LoVo (cell line): ENCODE measurements at regions not wholly inside any gene's neighbourhood (a gene's known extent, or its start where the extent isn't known, plus 50 kb on each side); places are given as distances from the start of the nearest gene placed in this dataset.

Source experiments
- DNase-seq: peaks from one replicate; pipeline ENCODE4 v3.0.0-alpha.2; 2016; ENCODE audit warnings: low spot score

DNA sequence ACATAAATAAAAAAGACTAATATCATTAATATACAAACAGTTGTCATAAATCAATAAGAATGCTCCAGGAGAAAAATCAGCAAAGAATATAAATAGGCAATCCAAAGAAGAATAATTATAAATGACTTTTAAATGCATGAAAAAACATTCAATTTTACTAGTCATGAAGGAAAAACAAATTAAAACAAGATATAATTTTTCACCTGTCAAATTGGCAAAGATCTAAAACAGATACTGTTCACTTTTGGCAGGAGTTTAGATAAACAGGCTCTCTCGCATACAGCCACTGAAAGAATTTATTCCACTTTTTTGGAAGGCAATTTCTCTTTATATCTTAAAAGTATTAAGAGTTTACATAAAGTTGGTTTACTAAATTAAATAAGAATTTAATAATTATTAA lies 176.8 kb upstream of the SETBP1 start:
- no peak for DNase-seq

- DNase-seq, result no peak
These were observed 172.9 kb upstream of the SETBP1 start for GRCh38 chr18:44507729-44508325.

- DNase-seq, result no peak
These were observed 172.2 kb upstream of the SETBP1 start for GRCh38 chr18:44508474-44508873.

DNA sequence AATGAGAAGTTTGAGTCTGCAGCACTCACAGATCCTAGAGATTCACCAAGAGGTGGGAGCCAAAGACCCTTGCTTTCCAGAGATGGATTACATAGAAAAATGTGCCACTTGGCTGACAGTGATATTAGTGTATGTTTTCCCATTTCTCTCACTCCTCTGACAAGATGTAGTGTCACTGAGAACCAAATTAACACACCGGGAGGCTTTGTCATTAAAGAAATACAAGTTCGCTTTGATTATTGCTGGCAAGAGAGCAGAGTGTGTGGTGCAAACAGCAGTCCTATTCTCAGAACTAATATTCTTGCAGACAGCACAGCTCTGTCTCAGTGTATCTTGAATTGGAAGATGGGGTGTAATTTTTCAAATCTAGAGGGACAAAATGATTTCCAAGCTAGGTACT lies 171.6 kb upstream of the SETBP1 start:
- no peak for DNase-seq

GRCh38 chr18:44510390-44510789 lies 170.3 kb upstream of the SETBP1 start:
- DNase-seq, result no peak

DNA sequence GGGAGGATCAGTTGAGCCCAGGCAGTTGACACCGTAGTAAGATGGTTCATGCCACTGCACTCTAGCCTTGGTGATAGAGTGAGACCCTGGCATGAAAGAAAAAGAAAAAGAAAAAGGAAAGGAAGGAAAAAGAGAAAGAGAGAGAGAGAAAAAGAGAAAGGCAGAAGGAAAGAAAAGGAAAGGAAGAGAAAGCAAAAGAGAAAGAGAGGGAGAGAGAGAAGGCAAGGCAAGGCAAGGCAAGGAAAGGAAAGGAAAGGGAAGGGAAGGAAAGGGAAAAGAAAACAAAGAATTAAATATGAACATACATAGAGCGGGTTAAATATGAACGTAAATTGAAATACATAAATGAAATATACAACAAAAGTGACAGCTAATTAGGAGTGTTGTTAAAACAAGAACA lies 167.5 kb upstream of the SETBP1 start:
- no peak for DNase-seq

DNA sequence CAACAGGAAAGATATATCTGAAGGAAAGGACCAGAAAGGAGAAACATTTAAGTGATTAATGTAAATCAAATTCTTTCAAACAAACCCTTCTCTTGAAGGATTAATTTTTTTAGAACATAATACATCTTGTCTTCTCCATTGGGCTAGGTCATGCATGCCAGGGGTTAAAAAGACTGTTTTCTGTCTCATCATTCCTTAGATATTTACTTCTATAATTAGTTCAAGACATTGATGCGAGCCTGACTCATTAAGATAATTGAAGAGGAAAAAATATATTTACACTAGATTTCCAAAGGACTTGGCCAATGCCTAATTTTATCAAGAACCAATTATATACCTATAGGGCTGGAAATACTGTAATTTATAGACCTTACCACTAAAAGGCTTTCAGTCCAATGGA lies 166.6 kb upstream of the SETBP1 start:
- no peak for DNase-seq

- no peak for DNase-seq
These were observed 165.9 kb upstream of the SETBP1 start for GRCh38 chr18:44514766-44515165.

- no peak for DNase-seq
These were observed 164.2 kb upstream of the SETBP1 start for GRCh38 chr18:44516450-44516849.

DNA sequence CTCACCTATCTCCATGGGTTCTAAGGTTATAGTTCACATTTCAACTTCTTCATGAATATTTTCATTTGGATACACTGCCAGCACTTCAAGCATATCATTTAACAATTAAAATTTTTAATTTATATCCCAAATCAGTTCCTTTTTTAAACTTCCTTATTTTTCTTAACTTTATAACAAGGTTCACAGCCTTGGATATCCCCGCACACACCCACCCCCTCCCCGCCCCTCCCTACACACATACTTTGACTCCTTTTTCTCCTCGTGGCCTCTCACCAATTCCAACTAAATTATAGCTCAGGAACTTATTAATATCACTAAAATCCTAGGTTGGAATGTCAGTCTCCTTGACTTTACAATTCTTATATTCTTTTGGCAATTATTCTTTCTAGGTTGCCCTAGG lies 163.6 kb upstream of the SETBP1 start:
- no peak for DNase-seq

DNA sequence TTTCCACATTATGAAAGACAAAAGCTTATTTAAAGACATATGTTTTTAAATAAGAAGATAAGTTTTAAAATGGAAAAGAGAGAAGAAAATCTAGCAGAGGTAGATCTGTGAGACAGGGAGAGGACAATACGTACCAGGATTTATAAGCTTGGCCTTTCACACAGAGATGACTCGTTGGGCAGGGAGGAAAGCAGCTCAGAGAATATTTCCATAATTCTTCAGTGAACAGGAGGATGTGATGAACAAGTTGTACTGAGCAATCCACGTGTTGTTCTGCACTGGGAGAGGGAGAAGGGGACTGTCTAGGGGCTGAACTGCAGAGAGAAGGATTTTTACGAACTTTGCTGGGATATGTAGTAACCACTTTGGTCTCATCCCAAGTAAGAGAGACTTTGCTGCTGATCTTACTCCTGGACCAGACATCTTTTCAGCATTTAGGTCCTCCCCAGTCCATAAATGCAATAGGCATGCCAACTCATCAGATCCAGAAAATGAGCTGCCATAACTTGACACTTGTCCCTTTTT lies 162.5 kb upstream of the SETBP1 start:
- DNase-seq, result no peak

GRCh38 chr18:44518666-44519065 lies 162.0 kb upstream of the SETBP1 start:
- DNase-seq, result no peak

GRCh38 chr18:44520981-44521667 lies 159.6 kb upstream of the SETBP1 start:
- DNase-seq, result no peak

DNA sequence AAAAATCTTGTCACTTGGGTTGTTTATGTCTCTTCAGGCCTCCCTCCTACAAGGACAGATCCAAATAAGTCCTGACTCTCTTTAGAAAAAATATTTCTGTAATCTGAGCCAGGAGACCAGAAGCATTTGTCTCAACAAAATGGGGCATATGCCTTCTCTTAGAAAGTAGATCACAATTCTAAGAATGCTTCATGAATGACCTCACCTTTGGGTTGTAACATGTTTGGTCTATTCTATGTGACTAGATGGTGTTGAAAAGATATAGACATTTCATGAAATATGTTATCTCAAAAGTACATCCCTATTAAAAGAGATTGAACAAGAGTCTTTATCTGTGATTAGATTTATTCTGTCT lies 159.0 kb upstream of the SETBP1 start:
- no peak for DNase-seq

- no peak for DNase-seq
These were observed 153.8 kb upstream of the SETBP1 start for GRCh38 chr18:44526705-44527415.

DNA sequence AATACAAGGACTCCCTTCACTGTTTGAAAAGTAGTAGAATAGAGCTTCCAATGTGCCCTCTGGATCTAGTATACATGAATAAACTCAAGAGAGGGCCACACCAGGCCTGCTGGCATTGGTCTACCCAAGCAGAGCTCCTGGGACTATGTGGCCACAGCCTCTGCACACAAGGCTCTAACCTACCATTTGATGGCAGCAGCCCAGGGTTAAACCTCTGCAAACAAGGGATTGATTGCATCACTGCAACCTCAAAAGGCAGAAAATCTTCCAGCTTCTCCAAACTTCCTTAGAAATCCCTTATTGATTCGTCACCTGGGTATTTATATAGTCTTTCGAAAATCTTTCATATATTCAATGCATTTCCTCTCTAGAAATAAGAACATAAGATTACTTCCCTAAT lies 147.6 kb upstream of the SETBP1 start:
- DNase-seq, result no peak

DNA sequence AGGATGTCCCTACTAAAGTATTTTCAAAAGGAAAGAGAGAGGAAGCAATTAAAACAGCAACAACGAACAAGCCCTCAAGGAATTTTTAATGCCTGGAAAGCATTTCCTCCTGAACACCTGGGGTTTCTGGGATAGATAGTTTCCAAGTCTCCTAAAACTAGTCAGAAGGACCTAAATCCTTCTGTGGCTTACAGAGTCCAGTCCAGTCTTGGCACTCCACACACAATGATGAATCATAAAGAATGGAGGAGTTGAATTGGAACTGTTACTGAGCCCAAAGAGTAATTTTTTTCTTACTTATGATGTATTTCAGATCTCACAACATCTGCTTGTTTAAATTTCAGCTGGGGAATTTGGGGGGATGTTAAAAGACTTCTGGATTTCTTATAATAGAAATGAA lies 144.6 kb upstream of the SETBP1 start:
- DNase-seq, result no peak

GRCh38 chr18:44536619-44537018 lies 144.1 kb upstream of the SETBP1 start:
- DNase-seq, result no peak

DNA sequence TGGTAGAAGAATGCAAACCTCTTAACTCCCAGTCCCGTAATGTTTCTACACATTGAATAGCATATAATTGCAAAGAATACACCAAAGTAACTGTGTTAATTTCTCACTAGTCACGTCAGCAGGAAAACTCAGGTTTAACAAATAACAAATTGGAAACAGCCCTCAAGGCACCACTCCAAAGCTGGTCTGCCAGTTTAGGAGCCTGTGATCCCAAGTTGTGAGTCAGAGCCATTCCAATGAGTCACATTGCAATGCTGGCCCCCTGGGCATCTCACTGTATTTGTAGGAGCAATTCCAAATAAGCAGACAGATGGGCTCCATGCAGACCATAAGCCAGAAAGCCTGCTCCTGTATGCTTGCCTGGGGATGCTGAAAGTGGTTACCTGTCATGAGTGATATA lies 143.2 kb upstream of the SETBP1 start:
- DNase-seq, result no peak

DNA sequence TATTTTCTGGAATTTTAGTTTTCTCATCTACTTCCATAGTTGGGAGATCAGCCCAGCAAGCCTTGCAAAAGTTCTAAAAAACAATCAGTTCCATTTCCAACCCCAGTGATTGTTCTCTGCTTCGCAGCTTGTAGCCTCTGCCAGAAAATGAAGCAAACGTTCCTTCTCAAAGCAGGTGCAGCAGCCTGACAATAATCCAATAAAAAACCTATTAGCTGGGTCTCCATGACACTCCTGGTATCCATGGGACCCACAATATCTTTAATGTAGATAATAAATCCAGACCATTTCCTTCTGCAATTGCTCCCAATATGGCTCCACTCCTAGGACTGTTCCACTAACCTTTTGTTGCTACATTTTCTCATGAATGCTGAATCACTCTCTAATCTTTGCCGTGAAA lies 140.8 kb upstream of the SETBP1 start:
- DNase-seq, result no peak

GRCh38 chr18:44541159-44541558 lies 139.5 kb upstream of the SETBP1 start:
- DNase-seq, result no peak

GRCh38 chr18:44541781-44542180 lies 138.9 kb upstream of the SETBP1 start:
- DNase-seq, result no peak

DNA sequence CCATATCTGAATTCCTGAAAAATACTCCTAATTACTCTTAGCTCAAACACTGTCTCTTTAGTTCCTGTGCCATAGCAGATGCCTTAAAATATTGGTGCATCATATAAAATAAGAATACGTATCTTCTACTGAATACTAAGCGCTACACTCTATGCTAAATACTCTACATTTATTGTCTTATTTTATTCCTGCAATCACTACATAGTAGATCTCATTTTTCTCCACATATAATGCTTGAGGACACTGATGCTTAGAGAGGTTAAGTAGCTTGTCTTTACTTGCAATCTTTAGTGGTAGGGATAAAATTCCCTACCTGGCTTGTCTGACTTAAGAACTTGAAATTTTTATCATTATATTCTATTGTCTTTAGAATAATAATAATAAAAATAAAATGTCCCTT lies 137.3 kb upstream of the SETBP1 start:
- DNase-seq, result no peak
